Spleen (tissue), 11 donors: ENCODE measurements at regions not wholly inside any gene's neighbourhood (a gene's known extent, or its start where the extent isn't known, plus 50 kb on each side); places are given as distances from the start of the nearest gene placed in this dataset.
"Not testable (repeated sequence)": the region's sequence is repeated elsewhere in the genome, so short reads cannot be mapped to it uniquely, and the experiment has no call there.

ENCODE experiments used
- DNase-seq: peaks from one replicate; pipeline ENCODE4 v3.0.0-alpha.2; 2020
- H3K27ac ChIP-seq, 8 donors: fragments of 200-600 bp; sonication (generic) in 7 of 8; 1 replicate in 4 of 8; 2 replicates in 4 of 8; pipeline versions ENCODE4 v1.5.0 to v1.8.0; 2016 to 2021; ENCODE audit warnings: inconsistent platforms in 4 of 8, mild to moderate bottlenecking in 4 of 8, moderate library complexity in 1 of 8
- H3K27me3 ChIP-seq, 7 donors: fragments of 200-600 bp; sonication (generic) in 6 of 7; replicated peaks in 1 of 7; 1 replicate in 4 of 7; 2 replicates in 3 of 7; pipeline versions ENCODE4 v1.5.0 to v1.8.0; 2016 to 2021; ENCODE audit warnings: inconsistent platforms in 3 of 7, mild to moderate bottlenecking in 1 of 7
- H3K36me3 ChIP-seq, 6 donors: fragments of 200-600 bp; sonication (generic) in 5 of 6; 1 replicate in 4 of 6; 2 replicates in 2 of 6; pipeline versions ENCODE4 v1.5.0 to v1.8.0; 2016 to 2021; ENCODE audit warnings: inconsistent platforms in 2 of 6
- H3K4me1 ChIP-seq, 6 donors: fragments of 200-600 bp; sonication (generic) in 5 of 6; 1 replicate in 3 of 6; 2 replicates in 3 of 6; pipeline versions ENCODE4 v1.5.0 to v1.8.0; 2016 to 2021; ENCODE audit warnings: inconsistent platforms in 3 of 6
- H3K4me3 ChIP-seq, 8 donors: fragments of 200-600 bp; sonication (generic) in 7 of 8; 1 replicate in 4 of 8; 2 replicates in 4 of 8; pipeline versions ENCODE4 v1.5.0 to v1.8.0; 2016 to 2021; ENCODE audit warnings: inconsistent platforms in 4 of 8, mild to moderate bottlenecking in 4 of 8, moderate library complexity in 2 of 8
- H3K9me3 ChIP-seq, 8 donors: fragments of 200-600 bp; sonication (generic) in 7 of 8; 1 replicate in 4 of 8; 2 replicates in 4 of 8; pipeline versions ENCODE4 v1.5.0 to v1.8.0; 2016 to 2021; ENCODE audit warnings: inconsistent platforms in 4 of 8
- CTCF ChIP-seq, 11 experiments: fragments of 200-600 bp in 7 of 11; fragments of 450-650 bp in 4 of 11; sonication (generic) in 4 of 11; IDR thresholded peaks in 8 of 11; conservative IDR thresholded peaks in 3 of 11; 1 replicate in 7 of 11; 2 replicates in 4 of 11; pipeline versions ENCODE4 v1.4.0 to v1.8.0; 2016 to 2021; ENCODE audit warnings: antibody characterized with exemption in 11 of 11, inconsistent platforms in 4 of 11, mild to moderate bottlenecking in 1 of 11
- POLR2A ChIP-seq, 3 donors: fragments of 450-650 bp; IDR thresholded peaks; one replicate each; pipeline ENCODE4 v1.5.1; 2017; ENCODE audit warnings: antibody characterized with exemption in 3 of 3, mild to moderate bottlenecking in 1 of 3
- POLR2AphosphoS5 ChIP-seq, 3 donors: sonication (generic); formaldehyde crosslinking; IDR thresholded peaks; one replicate each; pipeline ENCODE4 v1.5.1; 2017; ENCODE audit warnings: antibody characterized with exemption in 3 of 3
- WGBS, 5 donors: extraction: QIAGEN DNeasy Blood & Tissue Kit in 3 of 5; methylation state at CpG; one replicate each; pipeline versions ENCODE4 v1.1.5 to v1.1.7; 2013 to 2018; 5-methylcytosine and 5-hydroxymethylcytosine counted together
- intact Hi-C: fragments of 100-400 bp; cut with DNase I; formaldehyde crosslinking; loops from one replicate; pipeline ENCODE4 v1.15.0; 2023; ENCODE audit warnings: low total_unique reads
- donor health status: healthy with polysubstance abuse.
- donor health status: DM: no; HTN: no; CAD: no; lungs with moderate emphysema.
- donor health status: DM: no; HTN: no; CAD: no.
- donor health status: Bipolar disorder and iron deficiency.
- donor health status: healthy.
- donor health status: DM: no; HTN: no; CAD: no.
- donor health status: DM: yes; HTN: yes; CAD: no.

GRCh38 chr4:112736718-112737135, 99.8 kb downstream of the LARP7 start:
- Histone ChIP-seq H3K9me3 (no peaks in the 10 kb centered on the region), H3K27ac (no peak overlapping the region), H3K4me3 (no peak overlapping the region), H3K27me3 (no peaks in the 10 kb centered on the region), H3K4me1 (no peaks in the 10 kb centered on the region), H3K36me3 (no peaks in the 10 kb centered on the region)
- TF ChIP-seq POLR2AphosphoS5 (IDR thresholded peaks at IDR 0.05) (no peak), CTCF (IDR thresholded peaks at IDR 0.05 in 8 of 11, conservative IDR thresholded peaks at IDR 0.05 in 3 of 11) (no peak), POLR2A (IDR thresholded peaks at IDR 0.05) (no peak)
- WGBS, 5 donors = 45 to 70% (median 63%) methylated on average over 1 of the region's 1 CpG
- intact Hi-C loops = no loop called here
- no peak for DNase-seq

- Histone ChIP-seq H3K27ac (no peak overlapping the region), H3K27me3 (no peaks in the 10 kb centered on the region), H3K36me3 (no peaks in the 10 kb centered on the region), H3K4me1 (no peaks in the 10 kb centered on the region), H3K9me3 (no peaks in the 10 kb centered on the region), H3K4me3 (no peak overlapping the region)
- 75 to 88% (median 83%) methylated on average over 8 of the region's 8 CpGs for WGBS, 5 donors
- no peak for DNase-seq
- TF ChIP-seq POLR2AphosphoS5 (IDR thresholded peaks at IDR 0.05) = no peak
- no peak for TF ChIP-seq CTCF (IDR thresholded peaks at IDR 0.05 in 8 of 11, conservative IDR thresholded peaks at IDR 0.05 in 3 of 11)
- no peak for TF ChIP-seq POLR2A (IDR thresholded peaks at IDR 0.05)
- intact Hi-C loops = no loop called here
Measured at GRCh38 chr4:112739442-112739841, 102.5 kb downstream of the LARP7 start.

- TF ChIP-seq POLR2AphosphoS5 (IDR thresholded peaks at IDR 0.05) (no peak), CTCF (IDR thresholded peaks at IDR 0.05 in 8 of 11, conservative IDR thresholded peaks at IDR 0.05 in 3 of 11) (no peak), POLR2A (IDR thresholded peaks at IDR 0.05) (no peak)
- Histone ChIP-seq H3K4me1 (no peaks in the 10 kb centered on the region), H3K9me3 (no peaks in the 10 kb centered on the region), H3K36me3 (no peaks in the 10 kb centered on the region), H3K27ac (no peak overlapping the region), H3K4me3 (no peak overlapping the region), H3K27me3 (peaks cover 0 to 13% (median 0%) of the 10 kb centered on the region in 7 donors)
- intact Hi-C loops = no loop called here
- DNase-seq = no peak
- WGBS, 5 donors = 18 to 46% (median 20%) methylated on average over 1 of the region's 1 CpG
Measured at GRCh38 chr4:112747036-112747435, 110.1 kb downstream of the LARP7 start.

- Histone ChIP-seq H3K36me3 (no peaks in the 10 kb centered on the region), H3K9me3 (no peaks in the 10 kb centered on the region), H3K27me3 (peaks cover 0 to 18% (median 0%) of the 10 kb centered on the region in 7 donors), H3K4me1 (no peaks in the 10 kb centered on the region), H3K27ac (no peak overlapping the region), H3K4me3 (no peak overlapping the region)
- intact Hi-C loops = no loop called here
- TF ChIP-seq CTCF (IDR thresholded peaks at IDR 0.05 in 8 of 11, conservative IDR thresholded peaks at IDR 0.05 in 3 of 11) (no peak), POLR2A (IDR thresholded peaks at IDR 0.05) (no peak), POLR2AphosphoS5 (IDR thresholded peaks at IDR 0.05) (no peak)
- no peak for DNase-seq
Measured at GRCh38 chr4:112748352-112748878, 111.5 kb downstream of the LARP7 start.

- peaks cover 0 to 14% (median 0%) of the 10 kb centered on the region in 7 donors for H3K27me3 ChIP-seq
- H3K4me3 ChIP-seq, H3K9me3 ChIP-seq, intact Hi-C loops, H3K4me1 ChIP-seq, DNase-seq, H3K36me3 ChIP-seq, H3K27ac ChIP-seq: not testable (repeated sequence)
- 84 to 93% (median 91%) methylated on average over 7 of the region's 7 CpGs for WGBS, 5 donors
Measured at GRCh38 chr4:112750749-112751148, 113.8 kb downstream of the LARP7 start.
